Gastroesophageal sphincter (tissue), 3 donors: ENCODE measurements at regions not wholly inside any gene's neighbourhood (a gene's known extent, or its start where the extent isn't known, plus 50 kb on each side); places are given as distances from the start of the nearest gene placed in this dataset.

ENCODE experiments used
- POLR2A ChIP-seq, 2 donors: fragments of 450-650 bp; IDR thresholded peaks; one replicate each; pipeline ENCODE4 v1.6.1; 2017; ENCODE audit warnings: antibody characterized with exemption in 2 of 2, mild to moderate bottlenecking in 2 of 2, moderate library complexity in 1 of 2
- POLR2AphosphoS5 ChIP-seq: sonication (generic); formaldehyde crosslinking; IDR thresholded peaks from one replicate; pipeline ENCODE4 v1.6.1; 2017; ENCODE audit warnings: antibody characterized with exemption
- TF ChIP-seq, protein P1 (sequence below), 4 experiments: fragments of 200-600 bp in 2 of 4; fragments of 450-650 bp in 2 of 4; sonication (generic) in 1 of 4; IDR thresholded peaks; one replicate each; pipeline ENCODE4 v1.5.1; 2017 to 2019; ENCODE audit warnings: antibody characterized with exemption in 4 of 4, mild to moderate bottlenecking in 2 of 4, moderate library complexity in 2 of 4

DNA sequence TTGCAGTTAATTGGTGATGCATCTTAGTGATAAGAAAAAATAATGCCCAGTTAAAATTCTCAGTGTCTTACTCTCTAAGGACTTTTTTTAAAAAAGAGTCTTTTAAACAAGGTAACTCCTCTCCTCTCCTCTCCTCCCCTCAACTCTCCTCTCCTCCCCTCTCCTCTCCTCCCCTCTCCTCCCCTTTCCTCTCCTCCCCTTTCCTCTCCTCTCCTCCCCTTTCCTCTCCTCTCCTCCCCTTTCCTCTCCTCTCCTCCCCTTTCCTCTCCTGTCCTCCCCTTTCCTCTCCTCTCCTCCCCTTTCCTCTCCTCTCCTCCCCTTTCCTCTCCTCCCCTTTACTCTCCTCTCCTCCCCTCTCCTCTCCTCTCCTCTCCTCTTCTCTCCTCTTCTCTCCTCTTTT is 675.9 kb upstream of the RBFOX1 start:
- TF ChIP-seq, protein P1, sequence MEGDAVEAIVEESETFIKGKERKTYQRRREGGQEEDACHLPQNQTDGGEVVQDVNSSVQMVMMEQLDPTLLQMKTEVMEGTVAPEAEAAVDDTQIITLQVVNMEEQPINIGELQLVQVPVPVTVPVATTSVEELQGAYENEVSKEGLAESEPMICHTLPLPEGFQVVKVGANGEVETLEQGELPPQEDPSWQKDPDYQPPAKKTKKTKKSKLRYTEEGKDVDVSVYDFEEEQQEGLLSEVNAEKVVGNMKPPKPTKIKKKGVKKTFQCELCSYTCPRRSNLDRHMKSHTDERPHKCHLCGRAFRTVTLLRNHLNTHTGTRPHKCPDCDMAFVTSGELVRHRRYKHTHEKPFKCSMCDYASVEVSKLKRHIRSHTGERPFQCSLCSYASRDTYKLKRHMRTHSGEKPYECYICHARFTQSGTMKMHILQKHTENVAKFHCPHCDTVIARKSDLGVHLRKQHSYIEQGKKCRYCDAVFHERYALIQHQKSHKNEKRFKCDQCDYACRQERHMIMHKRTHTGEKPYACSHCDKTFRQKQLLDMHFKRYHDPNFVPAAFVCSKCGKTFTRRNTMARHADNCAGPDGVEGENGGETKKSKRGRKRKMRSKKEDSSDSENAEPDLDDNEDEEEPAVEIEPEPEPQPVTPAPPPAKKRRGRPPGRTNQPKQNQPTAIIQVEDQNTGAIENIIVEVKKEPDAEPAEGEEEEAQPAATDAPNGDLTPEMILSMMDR (IDR thresholded peaks at IDR 0.05) = no peak
- TF ChIP-seq POLR2A (IDR thresholded peaks at IDR 0.05) (no peak), POLR2AphosphoS5 (no peak)
